GM12878 (cell line): ENCODE measurements at regions not wholly inside any gene's neighbourhood (a gene's known extent, or its start where the extent isn't known, plus 50 kb on each side); places are given as distances from the start of the nearest gene placed in this dataset.

Experiments
- ATAC-seq: fragments of 200-7000 bp; cut with Tn5 transposase; 3 replicates; pipeline ENCODE4 v1.9.1; 2020; ENCODE audit warnings: mild to moderate bottlenecking, moderate library complexity
- BruUV-seq: library from RNA; stranded (reverse); fragments of 400-500 nt; replicated peaks from 2 replicates; lab custom pipeline; 2021; lab: Mats Ljungman, UMichigan
- CTCF ChIA-PET: fragments of 300-600 bp; sonication (Branson Sonifier 250); formaldehyde crosslinking; extraction: SDS; loops from one replicate; lab custom pipeline; 2021; ENCODE audit warnings: inconsistent platforms; lab: Yijun Ruan, JAX
- POLR2A ChIA-PET: fragments of 350-600 bp; formaldehyde crosslinking; extraction: SDS; loops from one replicate; lab custom pipeline; 2021; ENCODE audit warnings: inconsistent platforms; lab: Charles Lee
- RAD21 ChIA-PET: fragments of 300-600 bp; sonication (Branson Sonifier 250); formaldehyde crosslinking; loops from one replicate; lab custom pipeline; 2023; ENCODE audit warnings: antibody characterized with exemption; ENCODE audit not compliant: unreplicated experiment; lab: Charles Lee
- SMC1A ChIA-PET: fragments of 300-600 bp; sonication (Branson Sonifier 250); formaldehyde crosslinking; loops from one replicate; lab custom pipeline; 2023; ENCODE audit not compliant: unreplicated experiment, uncharacterized antibody; lab: Charles Lee
- DNase-seq: peaks from one replicate; pipeline ENCODE4 v3.0.0-alpha.2; 2011; ENCODE audit warnings: low read depth, low spot score
- FAIRE-seq: peaks from 3 replicates; lab custom pipeline; 2011; peaks lifted over from hg19 to GRCh38; lab: Jason Lieb, UNC
- H2AFZ ChIP-seq: 2 replicates; pipeline ENCODE4 v1.6.0; 2011; ENCODE audit warnings: low read depth, low read length, control low read depth; ENCODE audit not compliant: control insufficient read depth
- H3K27ac ChIP-seq: 2 replicates; pipeline ENCODE4 v1.5.1; 2011; ENCODE audit warnings: control low read depth; ENCODE audit not compliant: control insufficient read depth, insufficient read depth
- H3K27me3 ChIP-seq, 2 experiments: replicated peaks in 1 of 2; 2 replicates each; pipeline versions ENCODE4 v1.6.0 to v1.6.1; 2011; ENCODE audit warnings: low read length in 1 of 2; ENCODE audit not compliant: control insufficient read depth in 2 of 2, insufficient read depth in 2 of 2
- H3K36me3 ChIP-seq, 2 experiments: 2 replicates each; pipeline ENCODE4 v1.5.1; 2011; ENCODE audit warnings: low read length in 1 of 2; ENCODE audit not compliant: control insufficient read depth in 2 of 2, insufficient read depth in 2 of 2
- H3K4me1 ChIP-seq: 2 replicates; pipeline ENCODE4 v1.6.1; 2011; ENCODE audit warnings: mild to moderate bottlenecking, low read length, moderate library complexity, mixed read lengths; ENCODE audit not compliant: control insufficient read depth, insufficient read depth
- H3K4me2 ChIP-seq: 2 replicates; pipeline ENCODE4 v1.6.0; 2011; ENCODE audit warnings: control low read depth; ENCODE audit not compliant: control insufficient read depth, insufficient read depth
- H3K4me3 ChIP-seq: fragments of 200-600 bp; sonication (generic); 2 replicates; pipeline ENCODE4 v1.5.1; 2016
- H3K79me2 ChIP-seq: 2 replicates; pipeline ENCODE4 v1.6.0; 2011; ENCODE audit warnings: low read length; ENCODE audit not compliant: control insufficient read depth, insufficient read depth
- H3K9ac ChIP-seq: 2 replicates; pipeline ENCODE4 v1.8.0; 2011; ENCODE audit warnings: low read length, control low read depth, mixed read lengths; ENCODE audit not compliant: control insufficient read depth, insufficient read depth
- H3K9me3 ChIP-seq: replicated peaks from 3 replicates; pipeline ENCODE4 v1.5.1; 2011; ENCODE audit warnings: mild to moderate bottlenecking, low read length; ENCODE audit not compliant: control insufficient read depth, insufficient read depth
- H4K20me1 ChIP-seq: 2 replicates; pipeline ENCODE4 v1.6.0; 2011; ENCODE audit not compliant: control insufficient read depth, insufficient read depth
- CHD4 ChIP-seq: fragments of 200-600 bp; sonication (generic); IDR thresholded peaks from 2 replicates; pipeline ENCODE4 v1.6.1; 2016; ENCODE audit warnings: mild to moderate bottlenecking
- IKZF1 ChIP-seq: fragments of 450-650 bp; conservative IDR thresholded peaks from 2 replicates; pipeline ENCODE4 v1.6.1; 2017; ENCODE audit warnings: antibody characterized with exemption, mild to moderate bottlenecking
- MLLT1 ChIP-seq: fragments of 450-650 bp; IDR thresholded peaks from 2 replicates; pipeline ENCODE4 v1.6.1; 2016; ENCODE audit warnings: mild to moderate bottlenecking
- SMAD1 ChIP-seq: fragments of 450-650 bp; IDR thresholded peaks from 2 replicates; pipeline ENCODE4 v1.6.1; 2018; ENCODE audit warnings: mild to moderate bottlenecking, low read depth; ENCODE audit not compliant: partially characterized antibody
- SREBF1 ChIP-seq: IDR thresholded peaks from 2 replicates; pipeline ENCODE4 v1.6.1; 2012; ENCODE audit warnings: mild to moderate bottlenecking, low read length
- STAT1 ChIP-seq: fragments of 450-650 bp; conservative IDR thresholded peaks from 2 replicates; pipeline ENCODE4 v1.6.1; 2014; ENCODE audit warnings: antibody characterized with exemption, mild to moderate bottlenecking
- STAT3 ChIP-seq: IDR thresholded peaks from 2 replicates; pipeline ENCODE4 v1.6.1; 2011; ENCODE audit warnings: low read depth, low read length, improper control_type of control experiment
- WGBS: methylation state at CpG from one replicate; pipeline ENCODE4 v1.1.6; 2016; ENCODE audit warnings: low lambda C conversion rate; ENCODE audit not compliant: insufficient replicate concordance, insufficient coverage; ENCODE audit errors: missing lambda C conversion rate; 5-methylcytosine and 5-hydroxymethylcytosine counted together
- in situ Hi-C: fragments of 300-500 bp; cut with MboI; formaldehyde crosslinking; loops from 9 replicates; pipeline ENCODE4 v1.14.3; 2018; ENCODE audit warnings: mixed read lengths
- intact Hi-C: fragments of 100-400 bp; cut with micrococcal nuclease; formaldehyde crosslinking; loops from one replicate; pipeline ENCODE4 v1.14.2; 2022; ENCODE audit not compliant: unreplicated experiment
- TF ChIP-seq, protein P1 (sequence below), 3 experiments: IDR thresholded peaks in 2 of 3; conservative IDR thresholded peaks in 1 of 3; 2 replicates each; pipeline ENCODE4 v1.5.1; 2011; ENCODE audit warnings: low read depth in 3 of 3, low read length in 3 of 3, mild to moderate bottlenecking in 3 of 3, control low read depth in 2 of 3, moderate library complexity in 2 of 3, inconsistent platforms in 1 of 3, mixed read lengths in 1 of 3; ENCODE audit not compliant: control insufficient read depth in 2 of 3, insufficient read depth in 1 of 3; ENCODE audit errors: extremely low read depth in 1 of 3

DNA sequence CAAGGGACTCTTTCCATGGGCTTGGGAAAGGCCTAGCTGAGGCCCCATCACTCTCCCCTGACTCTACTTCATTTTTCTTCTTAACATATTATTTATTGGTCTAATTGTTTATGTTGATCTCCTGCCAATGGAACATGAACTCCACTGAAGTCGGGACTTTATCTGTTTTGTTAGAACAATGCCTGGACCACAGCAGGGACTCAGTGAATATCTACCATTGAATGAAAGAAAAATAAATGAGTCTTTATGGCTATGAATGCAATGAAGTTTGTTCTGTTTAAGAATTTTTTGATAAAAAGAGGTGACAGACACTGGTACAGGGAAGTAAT is 112.3 kb downstream of the ADAMTS15 start:
- CTCF ChIA-PET = interaction anchor here (0.9 kb wide), 1 partner anchor 301 kb away, joined by 3 read pairs; no protein-coding TSS in a partner anchor
- no peak overlapping the region for H3K4me3 ChIP-seq
- BruUV-seq = no TSS peak
- intact Hi-C loops (no loop called here), in situ Hi-C loops (no loop called here)
- no peaks in the 10 kb centered on the region for H4K20me1 ChIP-seq
- H3K36me3 ChIP-seq = no peaks in the 10 kb centered on the region
- RAD21 ChIA-PET = no interaction called here
- TF ChIP-seq SMAD1 = no peak
- no peak for TF ChIP-seq CHD4
- TF ChIP-seq, protein P1, sequence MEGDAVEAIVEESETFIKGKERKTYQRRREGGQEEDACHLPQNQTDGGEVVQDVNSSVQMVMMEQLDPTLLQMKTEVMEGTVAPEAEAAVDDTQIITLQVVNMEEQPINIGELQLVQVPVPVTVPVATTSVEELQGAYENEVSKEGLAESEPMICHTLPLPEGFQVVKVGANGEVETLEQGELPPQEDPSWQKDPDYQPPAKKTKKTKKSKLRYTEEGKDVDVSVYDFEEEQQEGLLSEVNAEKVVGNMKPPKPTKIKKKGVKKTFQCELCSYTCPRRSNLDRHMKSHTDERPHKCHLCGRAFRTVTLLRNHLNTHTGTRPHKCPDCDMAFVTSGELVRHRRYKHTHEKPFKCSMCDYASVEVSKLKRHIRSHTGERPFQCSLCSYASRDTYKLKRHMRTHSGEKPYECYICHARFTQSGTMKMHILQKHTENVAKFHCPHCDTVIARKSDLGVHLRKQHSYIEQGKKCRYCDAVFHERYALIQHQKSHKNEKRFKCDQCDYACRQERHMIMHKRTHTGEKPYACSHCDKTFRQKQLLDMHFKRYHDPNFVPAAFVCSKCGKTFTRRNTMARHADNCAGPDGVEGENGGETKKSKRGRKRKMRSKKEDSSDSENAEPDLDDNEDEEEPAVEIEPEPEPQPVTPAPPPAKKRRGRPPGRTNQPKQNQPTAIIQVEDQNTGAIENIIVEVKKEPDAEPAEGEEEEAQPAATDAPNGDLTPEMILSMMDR (IDR thresholded peaks at IDR 0.05 in 2 of 3, conservative IDR thresholded peaks at IDR 0.05 in 1 of 3; ENCODE audit: control insufficient read depth in 2 of 3, extremely low read depth in 1 of 3, insufficient read depth in 1 of 3, low read depth in 3 of 3, low read length in 3 of 3) = no peak
- no peak for TF ChIP-seq MLLT1
- TF ChIP-seq STAT1 = no peak
- no peak for TF ChIP-seq STAT3
- TF ChIP-seq IKZF1 = no peak
- TF ChIP-seq SREBF1 = no peak
- H3K4me2 ChIP-seq = no peak overlapping the region
- H3K27me3 ChIP-seq = peaks cover 0 to 2% of the 10 kb centered on the region in 2 experiments; a peak in 2 of 4 replicates
- WGBS = 0% methylated on average over 1 of the region's 1 CpG
- H3K79me2 ChIP-seq = no peaks in the 10 kb centered on the region
- H3K27ac ChIP-seq = no peak overlapping the region
- POLR2A ChIA-PET = no interaction called here
- H2AFZ ChIP-seq = no peak overlapping the region
- H3K9me3 ChIP-seq = no peaks in the 10 kb centered on the region
- SMC1A ChIA-PET = no interaction called here
- FAIRE-seq (no peak), ATAC-seq (no peak), DNase-seq (no peak)
- H3K9ac ChIP-seq = no peak overlapping the region
- H3K4me1 ChIP-seq = no peaks in the 10 kb centered on the region
